LoVo (cell line): ENCODE measurements at regions not wholly inside any gene's neighbourhood (a gene's known extent, or its start where the extent isn't known, plus 50 kb on each side); places are given as distances from the start of the nearest gene placed in this dataset.

ENCODE experiments used
- DNase-seq: peaks from one replicate; pipeline ENCODE4 v3.0.0-alpha.2; 2016; ENCODE audit warnings: low spot score

GRCh38 chr4:145234091-145234706 lies 53.8 kb upstream of the OTUD4 start:
- peak; percentile 73 for DNase-seq

DNA sequence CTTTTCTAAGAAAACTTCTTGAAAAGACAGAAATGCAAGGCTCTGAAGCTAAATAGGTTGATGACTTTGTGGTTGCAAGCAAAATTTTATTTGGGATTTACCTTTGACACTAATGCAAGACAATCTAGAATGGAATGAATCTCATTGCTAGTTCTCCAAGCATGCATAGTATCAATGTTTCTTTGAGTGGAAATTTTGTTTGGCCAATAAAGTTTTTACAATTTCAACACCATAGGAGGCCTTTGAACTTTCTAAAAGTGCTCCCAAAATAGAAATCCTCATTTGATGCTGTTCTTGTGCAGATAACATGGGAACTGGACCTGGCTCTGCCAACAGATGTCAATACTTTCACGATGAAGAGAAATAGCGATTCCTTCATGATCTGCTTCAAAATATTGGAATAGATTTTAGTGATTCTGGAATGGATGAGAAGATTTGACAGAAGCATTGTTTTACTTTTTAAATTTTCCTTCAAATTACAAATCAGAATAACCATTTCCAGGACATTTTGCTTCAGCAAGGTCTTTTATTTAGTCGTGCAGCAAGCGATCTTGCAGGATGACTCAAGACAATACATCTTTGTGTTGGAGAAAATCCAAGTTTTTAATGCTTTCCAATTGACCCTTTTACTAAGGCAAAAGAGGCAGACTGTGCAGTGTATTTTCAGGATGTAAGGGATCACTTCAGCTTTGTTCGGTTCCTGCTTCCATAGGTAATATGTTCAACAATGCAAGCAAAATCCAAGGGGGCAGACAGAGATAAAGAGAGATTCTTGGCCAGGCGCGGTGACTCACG lies 51.7 kb upstream of the OTUD4 start:
- DNase-seq: no peak

- no peak for DNase-seq
These were observed 50.3 kb upstream of the OTUD4 start for GRCh38 chr4:145230726-145231125.
